ENCODE measurements at regions not wholly inside any gene's neighbourhood (a gene's known extent, or its start where the extent isn't known, plus 50 kb on each side); places are given as distances from the start of the nearest gene placed in this dataset.
"Not testable (repeated sequence)": the region's sequence is repeated elsewhere in the genome, so short reads cannot be mapped to it uniquely, and the experiment has no call there.

DNA sequence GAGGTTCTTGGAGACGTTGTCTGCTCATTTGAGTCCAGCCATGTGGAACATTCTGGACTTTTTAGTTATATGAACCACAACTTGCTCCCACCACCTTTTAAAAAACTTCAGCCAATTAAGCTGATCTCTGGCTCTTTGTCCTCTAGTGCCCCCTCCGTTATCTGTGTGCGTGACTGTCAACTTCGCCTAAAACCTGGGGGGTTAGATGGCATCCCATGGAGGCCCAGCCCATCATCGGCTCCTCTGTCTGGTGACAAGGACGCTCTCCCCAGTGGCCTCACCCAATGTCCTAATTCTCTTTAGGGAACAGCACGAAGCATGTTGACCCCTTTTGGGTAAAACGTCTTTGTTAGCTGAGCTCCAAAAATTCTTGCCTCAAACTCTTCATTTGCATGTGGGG lies 341.0 kb upstream of the TNRC6C start:
- TF ChIP-seq CTCF (conservative IDR thresholded peaks at IDR 0.05; ENCODE audit: low read depth, low read length), result no peak
- H3K4me3 ChIP-seq (ENCODE audit: low read length), result no peak overlapping the region
- DNase-seq (ENCODE audit: low read depth), result no peak

DNA sequence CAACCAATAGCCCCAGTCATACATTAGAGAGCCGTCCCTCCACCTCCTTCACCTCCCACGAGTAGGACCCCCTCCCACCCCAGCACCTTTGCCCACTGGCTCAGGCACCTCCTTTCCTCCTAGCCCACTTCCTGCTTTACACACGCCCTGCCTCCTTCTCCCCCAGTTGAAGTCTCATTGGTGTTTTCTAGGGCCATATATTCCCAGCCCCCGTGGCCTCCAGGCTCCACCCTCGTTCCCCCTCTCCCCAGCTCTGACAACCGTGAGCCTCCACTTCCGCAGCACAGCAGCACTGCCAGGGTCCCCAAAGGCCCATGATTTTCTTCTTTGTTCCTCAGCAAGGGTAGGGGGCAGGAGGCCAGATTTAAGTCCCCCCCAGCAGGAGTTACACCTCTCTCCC lies 340.3 kb upstream of the TNRC6C start:
- H3K4me3 ChIP-seq (ENCODE audit: low read length), result no peak overlapping the region
- no peak for TF ChIP-seq CTCF (conservative IDR thresholded peaks at IDR 0.05; ENCODE audit: low read depth, low read length)
- no peak for DNase-seq (ENCODE audit: low read depth)

DNA sequence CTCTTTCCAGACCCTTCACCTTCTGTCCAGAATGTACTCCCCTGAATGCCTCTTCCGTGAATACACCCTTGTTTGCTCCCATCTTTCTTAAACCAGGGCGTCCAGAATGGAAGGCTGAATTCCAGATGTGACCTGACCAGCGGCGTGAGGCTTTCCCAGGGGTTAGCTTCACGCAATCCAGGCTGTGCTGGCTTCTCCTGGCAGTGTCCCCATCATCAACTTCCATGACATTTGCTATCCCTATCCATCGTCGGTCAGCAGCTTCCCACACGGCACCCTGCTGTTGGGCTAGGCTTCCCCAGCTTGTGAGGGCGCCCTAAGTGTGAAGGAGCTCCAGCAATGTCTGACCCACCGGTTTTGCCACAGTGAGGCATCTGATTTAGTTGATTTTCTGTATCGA lies 339.8 kb upstream of the TNRC6C start:
- no peak for TF ChIP-seq CTCF (conservative IDR thresholded peaks at IDR 0.05; ENCODE audit: low read depth, low read length)
- H3K4me3 ChIP-seq (ENCODE audit: low read length), result no peak overlapping the region
- DNase-seq (ENCODE audit: low read depth), result no peak

DNA sequence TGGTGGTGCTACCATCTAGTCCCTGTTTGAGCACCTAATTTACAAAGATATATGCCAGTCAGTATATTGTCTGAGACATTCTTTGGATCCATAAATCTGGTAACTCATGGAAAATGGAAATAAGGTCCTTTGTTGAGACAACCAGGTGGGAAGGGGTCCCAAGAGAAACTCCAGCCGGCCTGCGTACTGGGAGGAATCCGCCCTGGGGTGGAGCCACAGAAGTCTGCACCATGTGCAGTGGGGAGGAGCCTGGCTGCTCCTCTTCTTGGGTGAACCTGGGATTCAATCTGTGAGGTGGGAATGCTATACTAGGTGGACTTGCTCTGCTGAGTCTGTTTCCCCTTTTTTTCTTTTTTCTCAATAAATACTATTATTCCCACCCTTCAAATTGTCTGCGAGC lies 339.2 kb upstream of the TNRC6C start:
- no peak for DNase-seq (ENCODE audit: low read depth)
- TF ChIP-seq CTCF (conservative IDR thresholded peaks at IDR 0.05; ENCODE audit: low read depth, low read length), result no peak

DNA sequence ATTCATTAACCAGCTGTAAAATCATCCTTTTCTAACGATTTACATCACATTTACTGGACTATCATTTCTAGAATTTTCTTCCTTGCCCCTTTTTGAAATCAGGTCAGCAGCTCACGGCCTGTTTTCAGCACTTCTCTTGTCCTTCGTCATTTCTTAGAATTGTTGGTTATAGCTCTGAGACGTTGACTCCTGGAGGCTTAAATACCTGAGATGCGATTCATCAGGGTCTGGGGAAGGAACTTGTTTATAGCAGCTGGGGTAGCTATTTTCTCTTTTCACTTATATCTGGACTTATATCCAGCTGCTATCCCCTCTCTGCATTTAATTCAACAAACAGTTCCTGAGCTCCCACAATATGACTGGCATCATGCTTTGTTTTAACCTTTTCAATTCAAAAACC lies 338.7 kb upstream of the TNRC6C start:
- no peak for TF ChIP-seq CTCF (conservative IDR thresholded peaks at IDR 0.05; ENCODE audit: low read depth, low read length)
- peak; percentile 12 for DNase-seq (ENCODE audit: low read depth)
- no peak overlapping the region for H3K4me3 ChIP-seq (ENCODE audit: low read length)

More for the DNA sequence above, 339.2 kb upstream of the TNRC6C start:
- H3K4me3 ChIP-seq (ENCODE audit: low read length), result no peak overlapping the region

GRCh38 chr17:77620282-77620681 lies 338.2 kb upstream of the TNRC6C start:
- TF ChIP-seq CTCF (conservative IDR thresholded peaks at IDR 0.05; ENCODE audit: low read depth, low read length), result no peak
- no peak overlapping the region for H3K4me3 ChIP-seq (ENCODE audit: low read length)
- no peak for DNase-seq (ENCODE audit: low read depth)

DNA sequence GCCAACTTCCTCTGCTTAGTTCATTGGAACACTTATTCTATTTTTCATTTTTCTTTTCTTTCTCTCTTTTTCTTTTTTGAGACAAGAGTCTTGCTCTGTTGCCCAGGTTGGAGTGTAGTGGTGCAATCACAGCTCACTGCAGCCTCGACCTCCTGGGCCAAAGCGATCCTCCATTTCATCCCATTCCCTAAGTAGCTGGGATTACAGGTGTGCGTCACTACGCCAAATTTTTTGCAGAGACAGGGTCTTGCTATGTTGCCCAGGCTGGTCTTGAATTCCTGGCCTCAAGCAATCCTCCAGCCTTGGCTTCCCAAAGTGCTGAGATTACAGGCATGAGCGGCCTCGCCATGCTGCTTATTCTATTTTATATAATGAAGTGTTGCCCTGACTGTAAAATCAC lies 336.4 kb upstream of the TNRC6C start:
- DNase-seq (ENCODE audit: low read depth); H3K4me3 ChIP-seq (ENCODE audit: low read length): not testable (repeated sequence)

- DNase-seq (ENCODE audit: low read depth), result no peak
- H3K4me3 ChIP-seq (ENCODE audit: low read length), result no peak overlapping the region
- no peak for TF ChIP-seq CTCF (conservative IDR thresholded peaks at IDR 0.05; ENCODE audit: low read depth, low read length)
Measured at GRCh38 chr17:77622647-77623046, 335.9 kb upstream of the TNRC6C start.

DNA sequence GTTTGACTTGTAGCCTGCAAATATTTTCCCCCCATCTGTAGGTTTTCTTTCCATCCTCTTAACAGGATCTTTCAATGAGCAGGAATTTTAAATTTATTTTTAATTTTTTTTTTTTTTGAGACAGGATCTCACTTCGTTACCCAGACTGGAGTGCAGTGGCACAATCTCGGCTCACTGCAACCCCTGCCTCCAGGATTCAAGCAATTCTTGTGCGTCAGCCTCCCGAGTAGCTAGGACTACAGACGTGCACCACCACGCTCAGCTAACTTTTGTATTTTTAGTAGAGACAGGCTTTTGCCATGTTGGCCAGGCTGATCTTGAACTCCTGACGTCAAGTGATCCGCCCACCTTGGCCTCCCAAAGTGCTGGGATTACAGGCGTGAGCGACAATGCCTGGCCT lies 335.2 kb upstream of the TNRC6C start:
- not testable (repeated sequence) for H3K4me3 ChIP-seq (ENCODE audit: low read length); DNase-seq (ENCODE audit: low read depth)
